ENCODE measurements at regions not wholly inside any gene's neighbourhood (a gene's known extent, or its start where the extent isn't known, plus 50 kb on each side); places are given as distances from the start of the nearest gene placed in this dataset.
A peak's percentile ranks its signal among the peaks of the same experiment; 100 is the strongest.

- DNase-seq (ENCODE audit: low spot score): no peak
Observed at GRCh38 chr6:91428953-91429560, 842.2 kb upstream of the MAP3K7 start.

- no peak for DNase-seq (ENCODE audit: low spot score)
Observed at GRCh38 chr6:91428296-91428695, 841.4 kb upstream of the MAP3K7 start.

- DNase-seq (ENCODE audit: low spot score): no peak
Observed at GRCh38 chr6:91420243-91420642, 833.4 kb upstream of the MAP3K7 start.

GRCh38 chr6:91415031-91415605, 828.2 kb upstream of the MAP3K7 start:
- DNase-seq (ENCODE audit: low spot score): no peak

GRCh38 chr6:91412532-91412931, 825.7 kb upstream of the MAP3K7 start:
- DNase-seq (ENCODE audit: low spot score): no peak

- no peak for DNase-seq (ENCODE audit: low spot score)
Observed at GRCh38 chr6:91407706-91408105, 820.8 kb upstream of the MAP3K7 start.

GRCh38 chr6:91392951-91393350, 806.1 kb upstream of the MAP3K7 start:
- no peak for DNase-seq (ENCODE audit: low spot score)

- DNase-seq (ENCODE audit: low spot score): no peak
Observed at GRCh38 chr6:91387290-91388059, 800.6 kb upstream of the MAP3K7 start.

GRCh38 chr6:91386204-91386603, 799.3 kb upstream of the MAP3K7 start:
- no peak for DNase-seq (ENCODE audit: low spot score)

- no peak for DNase-seq (ENCODE audit: low spot score)
Observed at GRCh38 chr6:91383207-91383606, 796.3 kb upstream of the MAP3K7 start.

- peak; percentile 20 for DNase-seq (ENCODE audit: low spot score)
Observed at GRCh38 chr6:91376686-91377085, 789.8 kb upstream of the MAP3K7 start.

GRCh38 chr6:91366781-91367180, 779.9 kb upstream of the MAP3K7 start:
- DNase-seq (ENCODE audit: low spot score): no peak

GRCh38 chr6:91358986-91359385, 772.1 kb upstream of the MAP3K7 start:
- DNase-seq (ENCODE audit: low spot score): no peak

- DNase-seq (ENCODE audit: low spot score): no peak
Observed at GRCh38 chr6:91352878-91353277, 766.0 kb upstream of the MAP3K7 start.

- DNase-seq (ENCODE audit: low spot score): no peak
Observed at GRCh38 chr6:91352321-91352720, 765.4 kb upstream of the MAP3K7 start.

- DNase-seq (ENCODE audit: low spot score): no peak
Observed at GRCh38 chr6:91350146-91350908, 763.5 kb upstream of the MAP3K7 start.

- no peak for DNase-seq (ENCODE audit: low spot score)
Observed at GRCh38 chr6:91341473-91341872, 754.6 kb upstream of the MAP3K7 start.

GRCh38 chr6:91340896-91341395, 754.1 kb upstream of the MAP3K7 start:
- DNase-seq (ENCODE audit: low spot score): no peak

- DNase-seq (ENCODE audit: low spot score): no peak
Observed at GRCh38 chr6:91337967-91338366, 751.1 kb upstream of the MAP3K7 start.

- no peak for DNase-seq (ENCODE audit: low spot score)
Observed at GRCh38 chr6:91330896-91331295, 744.0 kb upstream of the MAP3K7 start.

- no peak for DNase-seq (ENCODE audit: low spot score)
Observed at GRCh38 chr6:91328241-91328640, 741.4 kb upstream of the MAP3K7 start.

GRCh38 chr6:91324711-91325110, 737.8 kb upstream of the MAP3K7 start:
- DNase-seq (ENCODE audit: low spot score): no peak

Measured in HT-29 (cell line).